ENCODE measurements at regions not wholly inside any gene's neighbourhood (a gene's known extent, or its start where the extent isn't known, plus 50 kb on each side); places are given as distances from the start of the nearest gene placed in this dataset.

- no peak overlapping the region for H3K14ac ChIP-seq (replicated peaks; ENCODE audit: low read depth, low read length)
- H3K9me3 ChIP-seq (ENCODE audit: control insufficient read depth, insufficient read depth, low read length), result no peaks in the 10 kb centered on the region
- intact Hi-C loops (cut with micrococcal nuclease), result no loop called here
- TF ChIP-seq RFX5 (IDR thresholded peaks at IDR 0.05; ENCODE audit: low read depth, low read length), result no peak
- no peak for TF ChIP-seq RCOR1 (IDR thresholded peaks at IDR 0.05; ENCODE audit: insufficient replicate concordance, low read length)
- TF ChIP-seq BHLHE40 (IDR thresholded peaks at IDR 0.05; ENCODE audit: low read depth, low read length), result no peak
- no peak for TF ChIP-seq MXI1 (IDR thresholded peaks at IDR 0.05; ENCODE audit: borderline replicate concordance, low read depth, low read length)
- TF ChIP-seq POLR2A (IDR thresholded peaks at IDR 0.05; ENCODE audit: low read depth, low read length), result no peak
- TF ChIP-seq CTCF (conservative IDR thresholded peaks at IDR 0.05; ENCODE audit: low read depth, low read length), result no peak
- no peak for TF ChIP-seq SMC3 (IDR thresholded peaks at IDR 0.05; ENCODE audit: low read depth, low read length)
- TF ChIP-seq CEBPB (IDR thresholded peaks at IDR 0.05; ENCODE audit: low read depth, low read length), result no peak
- no peak for TF ChIP-seq MAFK (IDR thresholded peaks at IDR 0.05; ENCODE audit: low read depth, low read length)
- TF ChIP-seq MAZ (IDR thresholded peaks at IDR 0.05; ENCODE audit: borderline replicate concordance, low read depth, low read length), result no peak
- TF ChIP-seq NFE2L2 (IDR thresholded peaks at IDR 0.05; ENCODE audit: low read depth, low read length), result no peak
- no peak for TF ChIP-seq RAD21 (IDR thresholded peaks at IDR 0.05; ENCODE audit: low read length)
- no peaks in the 10 kb centered on the region for H3K4me1 ChIP-seq (ENCODE audit: control insufficient read depth, insufficient read depth, low read length)
- H2BK120ac ChIP-seq (ENCODE audit: low read depth, low read length), result no peak overlapping the region
- no peak for ATAC-seq (ENCODE audit: low read depth)
- no peak overlapping the region for H2BK20ac ChIP-seq (ENCODE audit: low read depth, low read length)
- H4K91ac ChIP-seq (ENCODE audit: insufficient read depth, low read depth, low read length), result no peak overlapping the region
- no peak overlapping the region for H2BK15ac ChIP-seq (ENCODE audit: low read depth, low read length)
- no peak overlapping the region for H3K4ac ChIP-seq (ENCODE audit: low read depth, low read length)
- in situ Hi-C loops (cut with MboI; ENCODE audit: low sequenced_read_pairs), result no loop called here
- no peaks in the 10 kb centered on the region for H3K9me1 ChIP-seq (ENCODE audit: insufficient read depth, low read length)
- no peak overlapping the region for H3K56ac ChIP-seq (ENCODE audit: extremely low read depth, insufficient read depth, low read length)
- ChIA-PET POLR2A (ENCODE audit: unreplicated experiment) (no interaction called here), CTCF (interaction anchor here (0.6 kb wide), 1 partner anchor 138 kb away, joined by 4 read pairs; no protein-coding TSS in a partner anchor)
- H4K8ac ChIP-seq (ENCODE audit: low read depth in 2 of 2, low read length in 2 of 2), result no peak overlapping the region
- no peaks in the 10 kb centered on the region for H3K27me3 ChIP-seq (ENCODE audit: control insufficient read depth, insufficient read depth, low read length)
- no peak overlapping the region for H3K27ac ChIP-seq (ENCODE audit: insufficient read depth, low read length)
- no peaks in the 10 kb centered on the region for H4K20me1 ChIP-seq (ENCODE audit: insufficient read depth, low read length)
- no peak overlapping the region for H3K4me2 ChIP-seq (ENCODE audit: low read depth, low read length)
- H2BK5ac ChIP-seq (ENCODE audit: low read depth, low read length, poor library complexity, severe bottlenecking), result no peak overlapping the region
- H4K5ac ChIP-seq (ENCODE audit: low read depth, low read length), result no peak overlapping the region
- H3K18ac ChIP-seq (ENCODE audit: low read depth, low read length), result no peak overlapping the region
- H2AK9ac ChIP-seq (replicated peaks; ENCODE audit: low read depth, low read length, poor library complexity), result no peak overlapping the region
- H3K23ac ChIP-seq (ENCODE audit: low read depth, low read length), result no peak overlapping the region
- no peak for DNase-seq
- dilution Hi-C loops (cut with HindIII; ENCODE audit: low sequenced_read_pairs, unreplicated experiment), result no loop called here
- no peaks in the 10 kb centered on the region for H3K36me3 ChIP-seq (ENCODE audit: control insufficient read depth, insufficient read depth, low read length)
- no peaks in the 10 kb centered on the region for H3K79me1 ChIP-seq (ENCODE audit: low read depth in 1 of 2, low read length in 2 of 2)
- WGBS, 2 experiments (ENCODE audit: extremely low coverage in 2 of 2, insufficient read length in 1 of 2), result 80% methylated on average over 2 of the region's 5 CpGs; no CpG with 5 or more reads in 1 of the 2 experiments
- H2AFZ ChIP-seq (replicated peaks; ENCODE audit: low read length, poor library complexity), result no peak overlapping the region
- no peak overlapping the region for H3K4me3 ChIP-seq (ENCODE audit: insufficient read depth, low read depth, low read length)
- H2AK5ac ChIP-seq (ENCODE audit: low read depth, low read length), result no peak overlapping the region
- H3K9ac ChIP-seq (ENCODE audit: low read depth, low read length), result no peak overlapping the region
- BruUV-seq (replicated peaks), result no TSS peak
Measured at GRCh38 chr5:89384391-89384790, 501.4 kb upstream of the MEF2C start.
